Activated naive CD8-positive, alpha-beta T cell treated with anti-CD3 and anti-CD28 coated beads for 36 hours (primary cell): ENCODE measurements at regions not wholly inside any gene's neighbourhood (a gene's known extent, or its start where the extent isn't known, plus 50 kb on each side); places are given as distances from the start of the nearest gene placed in this dataset.

Experiments
- DNase-seq: peaks from one replicate; pipeline ENCODE4 v3.0.0; 2021
- H3K27ac Mint-ChIP-seq: one replicate; pipeline ENCODE4 v1.8.0; 2022; ENCODE audit warnings: mild to moderate bottlenecking, moderate library complexity, mixed read lengths
- H3K27me3 Mint-ChIP-seq: one replicate; pipeline ENCODE4 v1.8.0; 2022; ENCODE audit warnings: mild to moderate bottlenecking, mixed read lengths
- H3K36me3 Mint-ChIP-seq: one replicate; pipeline ENCODE4 v1.8.0; 2021; ENCODE audit warnings: mild to moderate bottlenecking, mixed read lengths
- H3K4me1 Mint-ChIP-seq: one replicate; pipeline ENCODE4 v1.8.0; 2021; ENCODE audit warnings: mixed read lengths
- H3K4me3 Mint-ChIP-seq: one replicate; pipeline ENCODE4 v1.8.0; 2022; ENCODE audit warnings: mild to moderate bottlenecking, moderate library complexity, mixed read lengths
- H3K9me3 Mint-ChIP-seq: one replicate; pipeline ENCODE4 v1.8.0; 2022; ENCODE audit warnings: mixed read lengths

GRCh38 chr6:91705646-91706045 lies 1118.8 kb upstream of the MAP3K7 start:
- Mint-ChIP-seq H3K4me3 (no peak overlapping the region), H3K4me1 (no peaks in the 10 kb centered on the region), H3K27ac (no peak overlapping the region), H3K27me3 (no peaks in the 10 kb centered on the region), H3K9me3 (peaks cover 4% of the 10 kb centered on the region), H3K36me3 (no peaks in the 10 kb centered on the region)
- DNase-seq, result no peak

DNA sequence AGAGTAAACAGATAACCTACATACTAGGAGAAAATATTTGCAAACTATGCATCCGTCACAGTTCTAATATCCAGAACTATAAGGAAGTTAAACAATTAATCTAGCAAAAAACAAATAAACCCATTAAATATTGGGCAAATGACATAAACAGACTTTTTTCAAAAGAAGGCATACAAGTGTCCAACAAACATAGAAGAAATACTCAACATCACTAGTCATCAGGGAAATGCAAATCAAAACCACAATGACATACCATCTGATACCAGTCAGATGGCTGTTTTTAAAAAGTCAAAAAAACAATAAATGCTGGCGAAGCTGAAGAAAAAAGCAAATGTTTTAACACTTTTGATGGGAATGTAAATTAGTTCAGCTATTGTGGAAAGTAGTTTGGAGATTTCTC lies 1117.7 kb upstream of the MAP3K7 start:
- Mint-ChIP-seq H3K4me1 (no peaks in the 10 kb centered on the region), H3K27me3 (no peaks in the 10 kb centered on the region), H3K9me3 (peaks cover 2% of the 10 kb centered on the region), H3K4me3 (no peak overlapping the region), H3K36me3 (no peaks in the 10 kb centered on the region), H3K27ac (no peak overlapping the region)
- DNase-seq, result no peak

- H3K9me3 Mint-ChIP-seq, result peaks cover 3% of the 10 kb centered on the region
- no peaks in the 10 kb centered on the region for H3K36me3 Mint-ChIP-seq
- no peak overlapping the region for H3K27ac Mint-ChIP-seq
- DNase-seq, result no peak
- no peaks in the 10 kb centered on the region for H3K4me1 Mint-ChIP-seq
- H3K4me3 Mint-ChIP-seq, result no peak overlapping the region
- no peaks in the 10 kb centered on the region for H3K27me3 Mint-ChIP-seq
Observed at GRCh38 chr6:91697010-91697695, 1110.3 kb upstream of the MAP3K7 start.

DNA sequence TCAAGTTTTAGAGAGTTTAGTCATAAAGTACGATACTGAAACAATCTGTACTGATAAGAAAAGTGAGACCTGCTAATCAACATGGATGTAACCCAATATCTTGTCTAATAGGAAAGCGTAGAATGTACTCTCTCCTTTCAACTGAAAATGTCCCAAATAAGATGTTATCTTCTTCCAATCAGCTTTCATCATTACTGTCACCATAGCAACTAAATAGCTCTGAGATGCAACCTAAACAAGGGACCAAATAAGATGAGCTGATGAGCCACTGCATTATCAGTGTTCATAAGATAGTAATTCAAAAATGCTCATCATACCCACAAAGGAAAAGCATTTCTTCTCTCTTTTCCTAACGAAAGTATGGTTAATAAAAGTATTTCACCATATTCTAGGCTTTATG lies 1108.3 kb upstream of the MAP3K7 start:
- no peak overlapping the region for H3K27ac Mint-ChIP-seq
- H3K27me3 Mint-ChIP-seq, result no peaks in the 10 kb centered on the region
- no peaks in the 10 kb centered on the region for H3K4me1 Mint-ChIP-seq
- no peak for DNase-seq
- H3K9me3 Mint-ChIP-seq, result peaks cover 1% of the 10 kb centered on the region
- H3K36me3 Mint-ChIP-seq, result no peaks in the 10 kb centered on the region
- H3K4me3 Mint-ChIP-seq, result no peak overlapping the region

GRCh38 chr6:91694016-91694654 lies 1107.3 kb upstream of the MAP3K7 start:
- peaks cover 1% of the 10 kb centered on the region for H3K9me3 Mint-ChIP-seq
- H3K4me1 Mint-ChIP-seq, result no peaks in the 10 kb centered on the region
- no peak overlapping the region for H3K27ac Mint-ChIP-seq
- H3K36me3 Mint-ChIP-seq, result no peaks in the 10 kb centered on the region
- H3K4me3 Mint-ChIP-seq, result no peak overlapping the region
- no peak for DNase-seq
- H3K27me3 Mint-ChIP-seq, result no peaks in the 10 kb centered on the region

DNA sequence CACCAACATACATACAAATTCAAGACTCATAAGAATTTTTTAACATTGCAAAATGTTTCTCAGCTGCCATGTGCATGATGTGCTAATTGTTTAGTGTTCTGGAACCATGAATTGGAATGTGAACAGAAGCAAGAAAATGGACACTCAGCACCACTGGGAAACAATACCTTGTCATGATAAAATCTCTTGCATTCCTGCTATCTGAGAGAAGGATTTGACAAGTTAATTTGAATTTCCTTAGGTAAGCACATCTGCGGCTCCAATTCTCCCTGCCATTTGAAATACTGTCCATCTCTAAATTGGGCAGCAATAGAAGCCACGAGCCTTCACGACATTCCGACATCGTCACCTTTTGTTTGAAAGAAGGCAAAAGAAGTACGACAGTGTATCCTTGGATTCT lies 1104.6 kb upstream of the MAP3K7 start:
- no peaks in the 10 kb centered on the region for H3K36me3 Mint-ChIP-seq
- H3K4me3 Mint-ChIP-seq, result no peak overlapping the region
- H3K27ac Mint-ChIP-seq, result no peak overlapping the region
- no peak for DNase-seq
- H3K4me1 Mint-ChIP-seq, result no peaks in the 10 kb centered on the region
- H3K9me3 Mint-ChIP-seq, result no peaks in the 10 kb centered on the region
- H3K27me3 Mint-ChIP-seq, result no peaks in the 10 kb centered on the region

DNA sequence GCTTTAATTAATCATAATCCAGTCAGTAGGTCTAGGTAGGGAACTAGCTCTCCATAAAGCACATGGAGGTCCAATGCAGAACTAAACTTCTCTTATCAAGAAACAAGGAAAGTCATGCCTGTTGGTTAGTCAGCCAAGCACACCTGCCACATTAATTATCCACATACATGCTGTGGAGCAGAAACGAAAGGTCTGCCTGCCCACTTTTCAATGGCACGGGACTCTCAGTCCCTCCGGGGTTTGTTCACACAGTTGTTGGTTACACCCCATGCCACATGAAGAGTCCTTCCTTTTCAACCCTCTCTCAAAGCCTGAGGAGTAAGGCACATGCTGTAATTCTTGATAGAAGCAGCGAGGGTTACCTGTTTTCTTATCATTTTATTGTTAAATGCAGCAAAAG lies 1096.4 kb upstream of the MAP3K7 start:
- Mint-ChIP-seq H3K27ac (no peak overlapping the region), H3K27me3 (no peaks in the 10 kb centered on the region), H3K9me3 (no peaks in the 10 kb centered on the region), H3K4me1 (no peaks in the 10 kb centered on the region), H3K4me3 (no peak overlapping the region), H3K36me3 (no peaks in the 10 kb centered on the region)
- no peak for DNase-seq

DNA sequence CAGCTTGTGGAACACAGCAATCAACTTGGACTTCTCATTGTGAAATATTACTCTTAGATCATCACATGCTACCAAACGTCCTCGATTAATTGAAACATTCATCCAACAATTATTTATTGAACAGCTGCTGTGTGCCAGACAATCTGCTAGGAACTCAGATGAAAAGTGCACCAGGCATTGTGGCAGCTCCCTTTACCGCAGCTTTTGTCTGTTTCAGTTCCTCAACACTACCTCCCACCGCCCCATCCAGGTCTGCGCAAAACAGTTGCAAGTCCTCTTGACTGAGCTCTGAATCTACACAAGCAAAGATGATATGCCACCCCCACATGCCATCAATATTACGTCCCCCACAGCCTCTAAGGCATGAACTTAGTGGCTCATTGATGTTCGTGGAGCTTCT lies 1094.4 kb upstream of the MAP3K7 start:
- Mint-ChIP-seq H3K36me3 (no peaks in the 10 kb centered on the region), H3K4me1 (no peaks in the 10 kb centered on the region), H3K27ac (no peak overlapping the region), H3K4me3 (no peak overlapping the region), H3K27me3 (no peaks in the 10 kb centered on the region), H3K9me3 (no peaks in the 10 kb centered on the region)
- no peak for DNase-seq

GRCh38 chr6:91678679-91679446 lies 1092.0 kb upstream of the MAP3K7 start:
- no peak overlapping the region for H3K4me3 Mint-ChIP-seq
- H3K27me3 Mint-ChIP-seq, result no peaks in the 10 kb centered on the region
- H3K4me1 Mint-ChIP-seq, result no peaks in the 10 kb centered on the region
- DNase-seq, result no peak
- no peaks in the 10 kb centered on the region for H3K9me3 Mint-ChIP-seq
- H3K27ac Mint-ChIP-seq, result no peak overlapping the region
- H3K36me3 Mint-ChIP-seq, result no peaks in the 10 kb centered on the region

GRCh38 chr6:91672201-91672600 lies 1085.3 kb upstream of the MAP3K7 start:
- Mint-ChIP-seq H3K36me3 (no peaks in the 10 kb centered on the region), H3K27me3 (no peaks in the 10 kb centered on the region), H3K4me1 (no peaks in the 10 kb centered on the region), H3K9me3 (no peaks in the 10 kb centered on the region), H3K4me3 (no peak overlapping the region), H3K27ac (no peak overlapping the region)
- DNase-seq, result no peak

DNA sequence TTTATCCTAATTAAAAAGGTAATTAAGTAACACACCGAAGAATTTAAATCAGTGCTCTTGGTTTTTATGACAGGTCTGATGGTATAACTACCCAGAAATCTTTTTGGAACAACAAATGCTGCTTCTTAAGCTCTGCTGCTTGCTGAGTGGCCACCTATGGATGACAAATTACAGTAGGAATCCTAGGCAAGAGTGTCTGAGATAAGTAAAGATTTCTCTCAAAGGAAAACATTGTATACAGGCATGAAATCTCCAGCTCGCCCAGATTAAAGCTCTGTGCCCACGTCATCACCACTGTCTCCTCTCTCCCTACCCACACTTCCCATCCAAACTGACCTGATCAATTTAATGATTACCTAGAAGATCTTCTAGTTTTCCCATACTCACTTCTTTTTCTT lies 1083.0 kb upstream of the MAP3K7 start:
- Mint-ChIP-seq H3K27me3 (no peaks in the 10 kb centered on the region), H3K4me3 (no peak overlapping the region), H3K36me3 (no peaks in the 10 kb centered on the region), H3K9me3 (no peaks in the 10 kb centered on the region), H3K27ac (no peak overlapping the region), H3K4me1 (no peaks in the 10 kb centered on the region)
- no peak for DNase-seq

- no peak overlapping the region for H3K27ac Mint-ChIP-seq
- H3K36me3 Mint-ChIP-seq, result no peaks in the 10 kb centered on the region
- no peaks in the 10 kb centered on the region for H3K27me3 Mint-ChIP-seq
Observed at GRCh38 chr6:91669154-91669870, 1082.4 kb upstream of the MAP3K7 start.

GRCh38 chr6:91667596-91667995 lies 1080.7 kb upstream of the MAP3K7 start:
- H3K27ac Mint-ChIP-seq, result no peak overlapping the region
- H3K9me3 Mint-ChIP-seq, result no peaks in the 10 kb centered on the region
- DNase-seq, result no peak
- H3K4me3 Mint-ChIP-seq, result no peak overlapping the region
- H3K4me1 Mint-ChIP-seq, result no peaks in the 10 kb centered on the region
- H3K36me3 Mint-ChIP-seq, result no peaks in the 10 kb centered on the region
- no peaks in the 10 kb centered on the region for H3K27me3 Mint-ChIP-seq

More at GRCh38 chr6:91669154-91669870, 1082.4 kb upstream of the MAP3K7 start:
- Mint-ChIP-seq H3K4me1 (no peaks in the 10 kb centered on the region), H3K4me3 (no peak overlapping the region), H3K9me3 (no peaks in the 10 kb centered on the region)
- no peak for DNase-seq

GRCh38 chr6:91664327-91664959 lies 1077.6 kb upstream of the MAP3K7 start:
- no peaks in the 10 kb centered on the region for H3K9me3 Mint-ChIP-seq
- H3K4me3 Mint-ChIP-seq, result no peak overlapping the region
- no peaks in the 10 kb centered on the region for H3K4me1 Mint-ChIP-seq
- DNase-seq, result no peak
- no peaks in the 10 kb centered on the region for H3K36me3 Mint-ChIP-seq
- H3K27me3 Mint-ChIP-seq, result no peaks in the 10 kb centered on the region
- H3K27ac Mint-ChIP-seq, result no peak overlapping the region

DNA sequence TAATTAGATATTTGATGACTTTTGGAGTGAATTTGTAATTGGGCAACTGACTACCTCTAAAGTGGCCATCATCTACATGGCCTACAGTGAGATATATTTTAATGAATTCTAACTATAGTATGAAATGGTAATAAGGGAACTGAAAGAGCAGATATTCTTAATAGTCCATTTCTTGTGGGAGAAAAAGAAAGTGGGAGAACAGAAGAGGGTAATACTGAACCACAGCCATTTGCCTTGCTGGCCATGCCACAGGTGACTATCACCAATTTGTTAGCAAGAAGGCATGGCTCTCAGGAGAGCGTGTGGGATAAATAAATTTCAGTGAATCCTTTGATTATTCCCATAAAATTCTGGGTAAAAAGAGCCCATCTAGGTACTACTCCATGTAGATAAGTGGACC lies 1074.0 kb upstream of the MAP3K7 start:
- Mint-ChIP-seq H3K9me3 (no peaks in the 10 kb centered on the region), H3K27ac (no peak overlapping the region), H3K4me3 (no peak overlapping the region), H3K4me1 (no peaks in the 10 kb centered on the region), H3K36me3 (no peaks in the 10 kb centered on the region), H3K27me3 (no peaks in the 10 kb centered on the region)
- no peak for DNase-seq
